ENCODE measurements at regions not wholly inside any gene's neighbourhood (a gene's known extent, or its start where the extent isn't known, plus 50 kb on each side); places are given as distances from the start of the nearest gene placed in this dataset.

DNA sequence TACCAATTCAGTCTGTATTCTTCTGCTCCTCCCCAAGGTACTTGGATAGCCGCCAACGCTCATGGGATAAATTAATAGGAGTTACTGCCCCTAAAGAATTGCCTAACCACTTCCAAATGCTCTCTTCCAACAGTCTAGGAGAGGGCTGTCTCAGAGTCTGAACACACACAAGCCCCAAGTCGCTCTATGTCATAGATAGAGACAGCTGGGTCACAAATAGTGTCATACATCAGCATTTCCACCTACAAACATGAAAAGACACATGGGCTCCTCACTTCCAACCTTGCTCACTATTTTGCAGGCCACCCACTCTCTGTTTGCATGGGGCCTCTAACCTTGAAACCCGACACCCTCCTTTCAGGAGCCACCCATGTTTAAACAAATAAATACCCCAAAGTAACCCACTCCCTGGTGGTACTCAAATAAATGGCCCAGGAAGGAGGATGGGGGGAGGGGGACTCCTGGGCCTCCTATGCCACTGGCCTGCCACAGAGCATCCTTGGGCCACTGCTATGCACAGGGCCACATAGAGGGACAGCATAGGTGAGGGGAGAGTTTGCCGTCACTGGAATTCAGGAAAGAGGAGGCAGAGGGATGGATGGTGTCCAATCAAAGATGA, 265.9 kb downstream of the SOX9 start:
- no peaks in the 10 kb centered on the region for H3K4me1 ChIP-seq (ENCODE audit: insufficient read depth)
- TF ChIP-seq, protein P1, sequence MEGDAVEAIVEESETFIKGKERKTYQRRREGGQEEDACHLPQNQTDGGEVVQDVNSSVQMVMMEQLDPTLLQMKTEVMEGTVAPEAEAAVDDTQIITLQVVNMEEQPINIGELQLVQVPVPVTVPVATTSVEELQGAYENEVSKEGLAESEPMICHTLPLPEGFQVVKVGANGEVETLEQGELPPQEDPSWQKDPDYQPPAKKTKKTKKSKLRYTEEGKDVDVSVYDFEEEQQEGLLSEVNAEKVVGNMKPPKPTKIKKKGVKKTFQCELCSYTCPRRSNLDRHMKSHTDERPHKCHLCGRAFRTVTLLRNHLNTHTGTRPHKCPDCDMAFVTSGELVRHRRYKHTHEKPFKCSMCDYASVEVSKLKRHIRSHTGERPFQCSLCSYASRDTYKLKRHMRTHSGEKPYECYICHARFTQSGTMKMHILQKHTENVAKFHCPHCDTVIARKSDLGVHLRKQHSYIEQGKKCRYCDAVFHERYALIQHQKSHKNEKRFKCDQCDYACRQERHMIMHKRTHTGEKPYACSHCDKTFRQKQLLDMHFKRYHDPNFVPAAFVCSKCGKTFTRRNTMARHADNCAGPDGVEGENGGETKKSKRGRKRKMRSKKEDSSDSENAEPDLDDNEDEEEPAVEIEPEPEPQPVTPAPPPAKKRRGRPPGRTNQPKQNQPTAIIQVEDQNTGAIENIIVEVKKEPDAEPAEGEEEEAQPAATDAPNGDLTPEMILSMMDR (IDR thresholded peaks at IDR 0.05) = no peak
- no peak for TF ChIP-seq EP300 (IDR thresholded peaks at IDR 0.05)
- TF ChIP-seq POLR2A (IDR thresholded peaks at IDR 0.05) = no peak
- intact Hi-C loops (cut with DNase I) = no loop called here
- no peak overlapping the region for H3K27ac ChIP-seq
- H3K27me3 ChIP-seq = no peaks in the 10 kb centered on the region
- no peaks in the 10 kb centered on the region for H3K9me3 ChIP-seq
- H3K4me3 ChIP-seq = no peak overlapping the region
- WGBS, 3 donors = 52 to 55% (median 54%) methylated on average over 5 of the region's 5 CpGs
- DNase-seq = no peak
- H3K36me3 ChIP-seq = no peaks in the 10 kb centered on the region

- H3K36me3 ChIP-seq = no peaks in the 10 kb centered on the region
- WGBS, 3 donors = 58 to 68% (median 58%) methylated on average over 7 of the region's 7 CpGs
- no peak overlapping the region for H3K4me3 ChIP-seq
- intact Hi-C loops (cut with DNase I) = no loop called here
- H3K4me1 ChIP-seq (ENCODE audit: insufficient read depth) = no peaks in the 10 kb centered on the region
- H3K27ac ChIP-seq = no peak overlapping the region
- H3K9me3 ChIP-seq = no peaks in the 10 kb centered on the region
- no peak for DNase-seq
- H3K27me3 ChIP-seq = no peaks in the 10 kb centered on the region
- TF ChIP-seq EP300 (IDR thresholded peaks at IDR 0.05) (no peak), POLR2A (IDR thresholded peaks at IDR 0.05) (no peak)
- TF ChIP-seq, protein P1 (IDR thresholded peaks at IDR 0.05) = no peak
These were observed 266.7 kb downstream of the SOX9 start for GRCh38 chr17:72387487-72387886.

GRCh38 chr17:72387969-72388368, 267.1 kb downstream of the SOX9 start:
- H3K27ac ChIP-seq = no peak overlapping the region
- no peak overlapping the region for H3K4me3 ChIP-seq
- TF ChIP-seq, protein P1 (IDR thresholded peaks at IDR 0.05) = no peak
- no peak for TF ChIP-seq POLR2A (IDR thresholded peaks at IDR 0.05)
- no peak for TF ChIP-seq EP300 (IDR thresholded peaks at IDR 0.05)
- no peaks in the 10 kb centered on the region for H3K36me3 ChIP-seq
- intact Hi-C loops (cut with DNase I) = no loop called here
- no peaks in the 10 kb centered on the region for H3K4me1 ChIP-seq (ENCODE audit: insufficient read depth)
- DNase-seq = no peak
- WGBS, 3 donors = 31 to 46% (median 31%) methylated on average over 3 of the region's 3 CpGs
- no peaks in the 10 kb centered on the region for H3K27me3 ChIP-seq
- no peaks in the 10 kb centered on the region for H3K9me3 ChIP-seq

DNA sequence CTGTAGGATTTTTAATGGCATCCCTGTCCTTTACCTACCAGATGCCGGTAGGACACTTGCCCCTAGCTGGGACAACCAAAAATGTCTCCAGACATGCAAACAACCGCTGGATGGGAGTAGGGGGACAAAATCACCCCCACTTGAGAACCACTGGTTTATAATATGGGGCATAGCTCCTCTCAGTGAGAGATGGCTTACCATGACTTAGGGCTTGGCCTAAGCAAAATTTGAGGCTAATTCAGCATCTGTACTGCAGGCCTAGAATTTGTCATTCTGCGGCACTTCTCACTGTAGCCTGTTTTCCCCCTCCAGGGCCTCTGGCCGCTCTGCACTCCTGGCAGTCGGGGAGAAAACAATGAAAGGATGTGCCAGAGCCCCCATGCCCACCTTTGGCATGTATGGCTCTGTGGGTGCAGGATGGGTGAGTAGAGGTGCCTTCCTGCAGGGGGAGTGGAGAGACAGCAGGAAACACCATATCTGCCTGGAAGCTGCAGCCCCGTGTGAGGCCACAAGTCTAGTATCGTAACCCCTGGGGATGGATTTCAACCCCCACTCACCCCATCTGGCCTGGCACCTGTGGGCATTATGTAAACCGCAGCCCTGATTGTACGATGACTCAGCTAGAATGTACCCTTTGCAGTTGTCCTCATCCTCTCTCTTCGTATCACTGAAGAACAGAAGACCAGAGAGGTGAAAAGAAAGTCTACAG, 268.1 kb downstream of the SOX9 start:
- H3K27me3 ChIP-seq = no peaks in the 10 kb centered on the region
- intact Hi-C loops (cut with DNase I) = no loop called here
- TF ChIP-seq POLR2A (IDR thresholded peaks at IDR 0.05) (no peak), EP300 (IDR thresholded peaks at IDR 0.05) (no peak)
- TF ChIP-seq, protein P1 (IDR thresholded peaks at IDR 0.05) = no peak

More for the DNA sequence above, 268.1 kb downstream of the SOX9 start:
- DNase-seq = no peak
- Histone ChIP-seq H3K4me3 (no peak overlapping the region), H3K27ac (no peak overlapping the region), H3K9me3 (no peaks in the 10 kb centered on the region), H3K36me3 (no peaks in the 10 kb centered on the region), H3K4me1 (ENCODE audit: insufficient read depth) (no peaks in the 10 kb centered on the region)
- WGBS, 3 donors = 79 to 82% (median 80%) methylated on average over 10 of the region's 10 CpGs

Measured in ovary (tissue), 7 donors.